Right forelimb (tissue), 1 donor: ENCODE measurements at regions not wholly inside any gene's neighbourhood (a gene's known extent, or its start where the extent isn't known, plus 50 kb on each side); places are given as distances from the start of the nearest gene placed in this dataset.

Experiments
- DNase-seq: peaks from one replicate; pipeline ENCODE4 v3.0.0-alpha.2; 2018

GRCh38 chr1:34331020-34331926, 154.6 kb downstream of the C1orf94 start:
- DNase-seq: no peak

- DNase-seq: no peak
Observed at GRCh38 chr1:34332996-34333395, 156.3 kb downstream of the C1orf94 start.

- no peak for DNase-seq
Observed at GRCh38 chr1:34338871-34339270, 162.2 kb downstream of the C1orf94 start.

GRCh38 chr1:34341896-34342295, 165.2 kb downstream of the C1orf94 start:
- DNase-seq: no peak

- DNase-seq: no peak
Observed at GRCh38 chr1:34342334-34342733, 165.6 kb downstream of the C1orf94 start.

- no peak for DNase-seq
Observed at GRCh38 chr1:34346128-34346527, 169.4 kb downstream of the C1orf94 start.

- DNase-seq: no peak
Observed at GRCh38 chr1:34353409-34353808, 176.7 kb downstream of the C1orf94 start.

- no peak for DNase-seq
Observed at GRCh38 chr1:34354367-34354766, 177.7 kb downstream of the C1orf94 start.

- DNase-seq: no peak
Observed at GRCh38 chr1:34356853-34357252, 180.1 kb downstream of the C1orf94 start.

GRCh38 chr1:34358636-34359035, 181.9 kb downstream of the C1orf94 start:
- DNase-seq: no peak

GRCh38 chr1:34359411-34359810, 182.7 kb downstream of the C1orf94 start:
- DNase-seq: no peak

- no peak for DNase-seq
Observed at GRCh38 chr1:34360574-34360973, 183.9 kb downstream of the C1orf94 start.

GRCh38 chr1:34361121-34361520, 184.4 kb downstream of the C1orf94 start:
- DNase-seq: no peak

GRCh38 chr1:34361781-34362357, 185.2 kb downstream of the C1orf94 start:
- DNase-seq: no peak

- DNase-seq: no peak
Observed at GRCh38 chr1:34362949-34363348, 186.2 kb downstream of the C1orf94 start.

GRCh38 chr1:34363447-34363846, 186.7 kb downstream of the C1orf94 start:
- no peak for DNase-seq

- no peak for DNase-seq
Observed at GRCh38 chr1:34363915-34364314, 187.2 kb downstream of the C1orf94 start.

GRCh38 chr1:34364376-34364775, 187.7 kb downstream of the C1orf94 start:
- DNase-seq: no peak

GRCh38 chr1:34365295-34365694, 188.6 kb downstream of the C1orf94 start:
- DNase-seq: no peak

GRCh38 chr1:34366875-34367624, 190.3 kb downstream of the C1orf94 start:
- DNase-seq: no peak

GRCh38 chr1:34367954-34368353, 191.2 kb downstream of the C1orf94 start:
- no peak for DNase-seq

- no peak for DNase-seq
Observed at GRCh38 chr1:34369701-34370455, 193.2 kb downstream of the C1orf94 start.

GRCh38 chr1:34370748-34371147, 194.0 kb downstream of the C1orf94 start:
- no peak for DNase-seq
